NCI-H1436 treated with DMSO at 0.1 percent for 48 hours (cell line): ENCODE measurements at regions not wholly inside any gene's neighbourhood (a gene's known extent, or its start where the extent isn't known, plus 50 kb on each side); places are given as distances from the start of the nearest gene placed in this dataset.

Experiments
- DNase-seq: peaks from one replicate; lab custom pipeline; 2025; lab: John Stamatoyannopoulos, UW

GRCh38 chr2:18889565-18890332 is 300.4 kb upstream of the NT5C1B start:
- DNase-seq: no peak

- DNase-seq: no peak
These were observed 296.1 kb upstream of the NT5C1B start for GRCh38 chr2:18885457-18885856.

GRCh38 chr2:18883616-18884456 is 294.5 kb upstream of the NT5C1B start:
- no peak for DNase-seq

- DNase-seq: peak; percentile 16
These were observed 282.1 kb upstream of the NT5C1B start for GRCh38 chr2:18871430-18871829.

GRCh38 chr2:18870307-18870706 is 280.9 kb upstream of the NT5C1B start:
- no peak for DNase-seq

DNA sequence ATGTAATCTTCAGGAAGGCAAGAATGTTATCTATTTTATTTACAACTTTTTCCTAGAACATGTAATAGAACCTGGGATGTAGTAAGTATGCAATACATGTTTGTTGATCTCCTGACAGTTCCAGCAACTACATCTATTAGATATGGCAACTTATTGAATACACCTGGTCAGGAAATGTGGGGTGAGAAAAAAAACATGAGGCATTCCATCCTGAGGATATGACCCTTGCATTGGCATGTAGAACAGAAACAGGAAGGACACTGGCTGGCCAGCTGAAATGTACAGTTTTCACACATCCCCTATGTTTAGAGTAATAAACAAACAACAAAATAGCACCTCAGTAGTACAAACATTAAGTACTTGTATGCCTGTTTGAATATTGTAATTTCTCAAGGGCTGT is 272.6 kb upstream of the NT5C1B start:
- DNase-seq: no peak

DNA sequence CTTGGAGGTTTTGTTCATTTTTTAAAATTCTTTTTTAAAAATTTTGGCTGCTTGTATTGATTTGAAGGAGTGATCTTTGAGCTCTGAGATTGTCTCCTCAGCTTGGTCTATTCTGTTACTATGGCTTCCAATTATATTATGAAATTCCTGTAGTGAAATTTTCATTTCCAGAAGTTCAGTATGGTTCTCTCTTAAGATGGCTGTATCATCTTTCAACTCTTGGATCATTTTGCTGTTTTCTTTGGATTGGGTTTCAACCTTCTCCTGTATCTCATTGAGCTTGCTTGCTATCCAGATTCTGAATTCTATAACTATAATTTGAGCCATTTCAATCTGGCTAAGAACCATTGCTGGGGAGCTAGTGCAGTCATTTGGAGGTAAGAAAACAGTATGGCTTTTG is 270.8 kb upstream of the NT5C1B start:
- DNase-seq: no peak

DNA sequence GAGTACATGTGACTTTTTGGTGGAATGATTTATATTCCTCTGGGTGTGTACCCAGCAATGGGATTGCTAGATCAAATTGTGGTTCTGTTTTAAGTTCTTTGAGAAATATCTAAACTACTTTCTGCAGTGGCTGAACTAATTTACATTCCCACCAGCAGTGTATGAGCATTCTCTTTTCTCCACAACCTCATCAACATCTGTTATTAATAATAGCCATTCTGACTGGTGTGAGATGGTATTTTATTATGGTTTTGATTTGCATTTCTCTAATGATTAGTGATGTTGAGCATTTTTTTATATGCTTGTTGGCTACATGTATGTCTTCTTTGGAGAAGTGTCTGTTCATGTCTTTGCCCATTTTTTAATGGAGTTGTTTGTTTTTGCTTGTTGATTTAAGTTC is 267.4 kb upstream of the NT5C1B start:
- DNase-seq: no peak

GRCh38 chr2:18855027-18855426 is 265.7 kb upstream of the NT5C1B start:
- DNase-seq: no peak

GRCh38 chr2:18849841-18850578 is 260.6 kb upstream of the NT5C1B start:
- DNase-seq: no peak

DNA sequence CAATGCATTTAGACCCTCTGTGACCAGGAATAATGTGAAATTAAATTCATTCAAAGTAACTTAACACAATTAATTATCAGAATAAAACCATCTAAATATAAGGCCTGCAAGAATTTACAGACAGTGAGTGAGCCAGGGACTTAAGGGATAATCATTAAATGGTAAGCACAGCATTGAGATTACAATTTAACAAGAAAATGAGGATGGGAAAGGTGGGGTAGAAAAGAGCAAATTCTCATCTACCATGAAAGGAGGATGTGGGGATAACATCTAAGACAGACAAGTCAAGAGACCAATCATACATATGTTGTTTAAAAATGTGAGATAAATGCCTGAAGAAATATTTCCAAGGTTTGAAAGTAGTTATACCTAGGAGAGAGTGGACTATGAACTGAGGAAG is 259.3 kb upstream of the NT5C1B start:
- no peak for DNase-seq

- DNase-seq: no peak
These were observed 256.6 kb upstream of the NT5C1B start for GRCh38 chr2:18845854-18846445.

- DNase-seq: no peak
These were observed 253.5 kb upstream of the NT5C1B start for GRCh38 chr2:18842836-18843235.

DNA sequence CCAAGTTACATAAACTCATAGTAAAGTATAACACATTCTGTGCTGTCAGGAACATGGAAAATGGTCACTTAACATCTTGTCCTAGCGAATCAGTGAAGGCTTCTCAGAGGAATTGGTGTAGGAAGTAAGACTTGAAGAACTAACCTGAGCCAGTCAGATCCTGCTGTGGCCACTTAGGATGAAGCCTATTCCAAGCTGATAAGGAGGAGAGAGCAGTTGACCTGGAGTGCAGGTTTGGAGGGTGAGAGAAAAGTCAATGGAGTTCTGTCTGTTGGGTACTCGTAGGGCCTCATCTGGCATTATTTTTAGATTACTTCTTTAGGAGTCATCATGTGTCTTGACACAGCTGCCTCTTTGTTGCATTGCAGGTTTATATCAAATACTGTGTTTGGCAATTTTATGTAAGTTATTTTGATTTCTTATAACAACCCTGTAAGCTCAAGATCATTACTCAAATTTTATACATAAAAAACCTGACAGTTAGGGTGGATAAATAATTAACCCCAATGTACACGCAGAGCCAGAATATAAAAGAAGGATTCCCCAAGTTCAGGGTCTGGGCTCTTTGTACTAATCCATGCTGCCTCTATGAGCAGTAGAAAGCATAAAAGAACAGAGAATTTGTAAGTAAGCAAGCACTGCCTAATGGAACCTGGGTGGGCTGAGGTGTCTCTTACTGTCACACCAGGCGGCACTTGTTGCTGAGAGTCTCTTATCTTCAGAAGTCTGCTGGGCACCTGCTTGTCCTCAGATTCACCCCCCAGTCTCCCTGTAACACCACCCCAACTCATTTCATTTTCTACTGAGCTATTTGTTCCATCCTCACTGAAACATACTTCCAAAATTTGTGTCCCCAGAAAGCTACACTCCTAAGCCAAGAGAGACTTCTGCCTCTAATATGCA is 252.1 kb upstream of the NT5C1B start:
- DNase-seq: no peak

- DNase-seq: no peak
These were observed 247.9 kb upstream of the NT5C1B start for GRCh38 chr2:18837240-18837639.

DNA sequence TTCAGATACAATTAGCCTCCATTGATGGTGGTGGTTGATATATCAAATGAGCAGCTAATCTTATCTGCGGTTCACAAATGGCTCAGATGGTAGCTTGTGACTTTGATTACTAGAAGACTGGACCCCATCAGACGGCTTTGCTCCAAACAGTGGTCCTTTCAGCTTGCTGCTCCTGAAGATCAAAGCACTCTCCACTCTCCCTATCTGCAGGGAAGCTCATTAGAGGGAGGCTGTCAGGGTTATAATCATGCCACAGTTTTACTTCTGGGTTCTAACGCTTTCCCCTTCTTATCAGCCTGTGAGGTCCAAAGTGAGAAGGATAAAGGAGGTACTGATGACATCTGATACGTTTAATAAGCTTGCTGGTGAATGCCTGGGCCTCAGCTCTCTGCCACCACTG is 247.1 kb upstream of the NT5C1B start:
- DNase-seq: no peak

- no peak for DNase-seq
These were observed 246.4 kb upstream of the NT5C1B start for GRCh38 chr2:18835787-18836186.

GRCh38 chr2:18834341-18834740 is 245.0 kb upstream of the NT5C1B start:
- no peak for DNase-seq

DNA sequence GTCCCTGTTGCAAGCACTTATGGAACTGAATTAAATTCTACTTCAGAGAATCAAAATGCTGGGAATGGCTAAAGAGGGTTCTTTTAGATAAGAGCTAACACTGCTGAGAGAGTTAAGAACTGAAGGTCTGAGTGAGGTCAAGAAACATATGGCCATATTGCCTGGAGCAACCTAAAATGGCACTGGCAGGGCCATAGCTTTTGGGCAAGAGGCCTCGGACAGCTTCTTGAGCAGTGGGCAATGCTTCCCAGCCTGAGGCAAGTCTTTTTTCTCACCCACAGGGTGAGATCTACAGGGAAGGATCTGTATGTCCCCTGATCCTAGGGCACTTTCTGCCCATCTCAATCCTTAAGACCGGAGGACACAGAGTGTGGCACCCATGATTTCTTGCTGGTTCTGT is 244.6 kb upstream of the NT5C1B start:
- DNase-seq: no peak

DNA sequence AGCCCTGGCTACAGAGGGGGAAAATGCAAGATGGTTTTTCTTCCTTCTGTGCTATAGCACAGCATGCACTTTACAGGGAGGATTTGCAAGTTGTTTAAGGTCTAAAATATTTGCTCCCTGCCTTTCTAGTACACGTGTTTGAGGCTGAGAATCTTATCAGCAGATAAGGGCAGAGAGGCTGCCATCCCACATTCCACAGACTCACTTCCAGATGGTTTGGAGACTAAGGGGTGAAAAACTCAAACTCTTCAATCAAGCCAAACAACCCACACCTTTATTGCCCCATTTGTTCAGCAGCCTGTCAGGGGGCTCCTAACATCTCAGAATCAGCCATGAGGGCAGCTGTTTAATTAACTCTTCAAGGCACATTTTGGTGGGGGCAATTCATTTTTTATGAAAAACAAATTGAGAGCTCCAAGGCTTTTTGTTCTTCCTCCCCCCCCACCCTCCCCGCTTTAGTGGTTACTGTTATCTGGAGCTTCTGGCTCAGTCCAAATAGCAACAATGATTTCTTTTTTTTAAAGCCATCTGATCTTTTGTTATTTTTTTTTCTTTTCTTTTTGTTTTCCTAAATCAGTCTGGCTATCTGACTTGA is 242.6 kb upstream of the NT5C1B start:
- no peak for DNase-seq

DNA sequence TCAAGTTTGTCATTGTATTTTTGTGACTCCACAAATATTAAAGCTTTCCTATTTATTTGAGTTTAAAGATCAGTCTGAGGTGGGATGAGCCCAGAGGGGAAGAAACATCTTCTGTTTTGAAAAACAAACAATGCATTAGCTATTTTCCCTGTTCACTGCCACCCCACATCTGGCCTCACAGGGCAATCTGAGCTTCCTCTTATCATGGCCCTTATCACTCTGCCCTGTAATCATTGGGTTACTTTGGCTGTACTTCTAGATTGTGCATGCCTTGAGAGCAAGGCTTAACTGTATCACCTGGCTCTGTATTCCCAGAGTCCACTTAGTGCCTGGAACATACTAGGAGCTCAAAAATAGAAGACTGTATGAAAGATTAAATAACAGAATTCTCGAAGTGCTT is 241.6 kb upstream of the NT5C1B start:
- no peak for DNase-seq
